H1 (cell line): ENCODE measurements at regions not wholly inside any gene's neighbourhood (a gene's known extent, or its start where the extent isn't known, plus 50 kb on each side); places are given as distances from the start of the nearest gene placed in this dataset.

ENCODE experiments used
- CTCF ChIA-PET: fragments of 300-600 bp; sonication (Branson Sonifier 250); formaldehyde crosslinking; loops from one replicate; lab custom pipeline; 2021; ENCODE audit not compliant: partially characterized antibody; lab: Charles Lee
- POLR2A ChIA-PET: fragments of 300-600 bp; sonication (Branson Sonifier 250); formaldehyde crosslinking; loops from one replicate; lab custom pipeline; 2021; ENCODE audit warnings: inconsistent platforms; ENCODE audit not compliant: partially characterized antibody; lab: Charles Lee
- DNase-seq, 2 experiments: peaks; one replicate each; pipeline versions ENCODE4 v3.0.0 to v3.0.0-alpha.2; 2010 to 2022; ENCODE audit warnings: low spot score in 2 of 2, low read depth in 1 of 2, mixed read lengths in 1 of 2
- FAIRE-seq: peaks from 2 replicates; lab custom pipeline; 2011; peaks lifted over from hg19 to GRCh38; lab: Jason Lieb, UNC
- H2AFZ ChIP-seq: 2 replicates; pipeline ENCODE4 v1.8.1; 2012; ENCODE audit warnings: low read length, inconsistent platforms
- H2AK5ac ChIP-seq: 2 replicates; pipeline ENCODE4 v1.6.1; 2013; ENCODE audit warnings: low read depth, low read length
- H2BK120ac ChIP-seq: replicated peaks from 2 replicates; pipeline ENCODE3; 2013; ENCODE audit warnings: low read depth, low read length, inconsistent platforms
- H2BK12ac ChIP-seq: 2 replicates; pipeline ENCODE4 v1.6.1; 2013; ENCODE audit warnings: low read depth, low read length
- H2BK15ac ChIP-seq: 2 replicates; pipeline ENCODE4 v1.6.1; 2013; ENCODE audit warnings: low read length
- H2BK20ac ChIP-seq: 2 replicates; pipeline ENCODE4 v1.6.1; 2013; ENCODE audit warnings: low read length
- H2BK5ac ChIP-seq: 2 replicates; pipeline ENCODE4 v1.6.1; 2013; ENCODE audit warnings: low read depth, low read length
- H3K14ac ChIP-seq: 2 replicates; pipeline ENCODE4 v1.6.1; 2013; ENCODE audit warnings: inconsistent platforms; ENCODE audit not compliant: insufficient read length
- H3K18ac ChIP-seq: 2 replicates; pipeline ENCODE4 v1.6.1; 2013; ENCODE audit warnings: low read length; ENCODE audit errors: extremely low read depth
- H3K23ac ChIP-seq: 2 replicates; pipeline ENCODE4 v1.6.1; 2013; ENCODE audit warnings: inconsistent platforms; ENCODE audit not compliant: insufficient read length
- H3K23me2 ChIP-seq: 2 replicates; pipeline ENCODE4 v1.6.1; 2013; ENCODE audit warnings: low read depth, low read length
- H3K27ac ChIP-seq: 2 replicates; pipeline ENCODE4 v1.6.1; 2011; ENCODE audit warnings: low read depth, low read length, inconsistent platforms
- H3K27me3 ChIP-seq, 4 experiments: replicated peaks in 1 of 4; 1 replicate in 1 of 4; 2 replicates in 3 of 4; pipeline versions ENCODE4 v1.6.1 to v1.8.1; 2011 to 2013; ENCODE audit warnings: low read length in 3 of 4, mild to moderate bottlenecking in 3 of 4, inconsistent platforms in 2 of 4, mixed read lengths in 2 of 4, moderate library complexity in 1 of 4; ENCODE audit not compliant: control insufficient read depth in 3 of 4, insufficient read depth in 3 of 4; ENCODE audit errors: extremely low read depth in 1 of 4
- H3K36me3 ChIP-seq, 4 experiments: 2 replicates each; pipeline versions ENCODE4 v1.6.1 to v1.8.1; 2011 to 2013; ENCODE audit warnings: mild to moderate bottlenecking in 4 of 4, low read length in 3 of 4, moderate library complexity in 2 of 4, control low read depth in 1 of 4, inconsistent platforms in 1 of 4; ENCODE audit not compliant: insufficient read depth in 4 of 4, control insufficient read depth in 2 of 4
- H3K4ac ChIP-seq: replicated peaks from 2 replicates; pipeline ENCODE3; 2013; ENCODE audit warnings: low read length, low read depth, mixed read lengths, inconsistent platforms; ENCODE audit not compliant: insufficient read length
- H3K4me1 ChIP-seq, 4 experiments: replicated peaks in 1 of 4; 1 replicate in 1 of 4; 2 replicates in 3 of 4; pipeline versions ENCODE4 v1.6.1 to v1.8.1; 2011 to 2013; ENCODE audit warnings: low read length in 3 of 4, inconsistent platforms in 2 of 4, mixed read lengths in 1 of 4; ENCODE audit not compliant: insufficient read depth in 4 of 4, control insufficient read depth in 3 of 4
- H3K4me2 ChIP-seq, 2 experiments: 2 replicates each; pipeline versions ENCODE4 v1.6.1 to v1.8.1; 2011 to 2013; ENCODE audit warnings: low read depth in 2 of 2, low read length in 2 of 2, control low read depth in 1 of 2, inconsistent platforms in 1 of 2, mild to moderate bottlenecking in 1 of 2; ENCODE audit not compliant: insufficient read depth in 1 of 2
- H3K4me3 ChIP-seq, 4 experiments: fragments of 200-600, 300-600 bp in 1 of 4; sonication (generic), shearing (Covaris generic), sonication (Bioruptor Twin) in 1 of 4; 2 replicates each; pipeline versions ENCODE4 v1.5.1 to v1.8.1; 2011 to 2016; ENCODE audit warnings: low read length in 4 of 4, low read depth in 3 of 4, control low read depth in 2 of 4, inconsistent platforms in 2 of 4, mild to moderate bottlenecking in 2 of 4, mixed read lengths in 1 of 4, moderate library complexity in 1 of 4; ENCODE audit not compliant: insufficient read depth in 2 of 4; ENCODE audit errors: extremely low read depth in 1 of 4
- H3K56ac ChIP-seq: replicated peaks from 2 replicates; pipeline ENCODE3; 2013; ENCODE audit warnings: low read depth, mild to moderate bottlenecking, mixed read lengths, low read length, inconsistent platforms; ENCODE audit not compliant: insufficient read length
- H3K79me1 ChIP-seq: 2 replicates; pipeline ENCODE4 v1.6.1; 2013; ENCODE audit warnings: low read depth, low read length, control low read depth
- H3K79me2 ChIP-seq, 2 experiments: 2 replicates each; pipeline versions ENCODE4 v1.6.1 to v1.8.1; 2012 to 2013; ENCODE audit warnings: low read length in 2 of 2, mild to moderate bottlenecking in 2 of 2, inconsistent platforms in 1 of 2; ENCODE audit not compliant: insufficient read depth in 2 of 2, control insufficient read depth in 1 of 2
- H3K9ac ChIP-seq, 4 experiments: replicated peaks in 1 of 4; 1 replicate in 1 of 4; 2 replicates in 3 of 4; pipeline versions ENCODE4 v1.6.1 to v1.8.1; 2011 to 2013; ENCODE audit warnings: low read depth in 3 of 4, low read length in 3 of 4, control low read depth in 2 of 4, mild to moderate bottlenecking in 2 of 4, moderate library complexity in 2 of 4, inconsistent platforms in 1 of 4; ENCODE audit errors: extremely low read depth in 1 of 4
- H3K9me3 ChIP-seq, 2 experiments: 2 replicates each; pipeline versions ENCODE4 v1.6.1 to v1.8.1; 2012 to 2013; ENCODE audit warnings: mild to moderate bottlenecking in 2 of 2, moderate library complexity in 2 of 2, control low read depth in 1 of 2, inconsistent platforms in 1 of 2, low read depth in 1 of 2, low read length in 1 of 2, mixed read lengths in 1 of 2; ENCODE audit not compliant: insufficient read depth in 2 of 2
- H4K20me1 ChIP-seq, 2 experiments: replicated peaks in 1 of 2; 2 replicates each; pipeline versions ENCODE3 to v1.8.1; 2011 to 2013; ENCODE audit warnings: inconsistent platforms in 2 of 2, low read length in 2 of 2, mild to moderate bottlenecking in 1 of 2; ENCODE audit not compliant: insufficient read depth in 2 of 2, control insufficient read depth in 1 of 2
- H4K5ac ChIP-seq: 2 replicates; pipeline ENCODE4 v1.6.1; 2013; ENCODE audit warnings: low read length, low read depth, mixed read lengths, inconsistent platforms; ENCODE audit not compliant: insufficient read length
- H4K8ac ChIP-seq: 2 replicates; pipeline ENCODE4 v1.8.0; 2013; ENCODE audit warnings: mild to moderate bottlenecking, moderate library complexity, low read length, inconsistent platforms; ENCODE audit not compliant: insufficient read depth; ENCODE audit errors: extremely low read depth
- H4K91ac ChIP-seq: replicated peaks from 2 replicates; pipeline ENCODE3; 2013; ENCODE audit warnings: low read length, mixed read lengths, inconsistent platforms; ENCODE audit not compliant: insufficient read length
- SUZ12 ChIP-seq: fragments of 200-600 bp; sonication (generic); IDR thresholded peaks from 2 replicates; pipeline ENCODE4 v1.6.1; 2012; ENCODE audit warnings: mild to moderate bottlenecking, inconsistent platforms, low read length, moderate library complexity, mixed read lengths
- WGBS, 2 experiments: shearing (Covaris generic) in 1 of 2; methylation state at CpG; one replicate each; pipeline versions ENCODE4 v1.1.6 to v1.1.7; 2013 to 2015; ENCODE audit warnings: low lambda C conversion rate in 2 of 2, mixed read lengths in 2 of 2, inconsistent platforms in 1 of 2, low coverage in 1 of 2, missing lambda C conversion rate in 1 of 2; ENCODE audit not compliant: insufficient replicate concordance in 2 of 2, insufficient coverage in 1 of 2, insufficient read length in 1 of 2; ENCODE audit errors: extremely low coverage in 1 of 2, missing lambda C conversion rate in 1 of 2; 5-methylcytosine and 5-hydroxymethylcytosine counted together
- TF ChIP-seq, protein P1 (sequence below): IDR thresholded peaks from 2 replicates; pipeline ENCODE4 v1.6.1; 2011; ENCODE audit warnings: low read length, improper control_type of control experiment
- TF ChIP-seq, protein P2 (sequence below): IDR thresholded peaks from 2 replicates; pipeline ENCODE4 v1.6.1; 2012; ENCODE audit warnings: low read length, inconsistent platforms

DNA sequence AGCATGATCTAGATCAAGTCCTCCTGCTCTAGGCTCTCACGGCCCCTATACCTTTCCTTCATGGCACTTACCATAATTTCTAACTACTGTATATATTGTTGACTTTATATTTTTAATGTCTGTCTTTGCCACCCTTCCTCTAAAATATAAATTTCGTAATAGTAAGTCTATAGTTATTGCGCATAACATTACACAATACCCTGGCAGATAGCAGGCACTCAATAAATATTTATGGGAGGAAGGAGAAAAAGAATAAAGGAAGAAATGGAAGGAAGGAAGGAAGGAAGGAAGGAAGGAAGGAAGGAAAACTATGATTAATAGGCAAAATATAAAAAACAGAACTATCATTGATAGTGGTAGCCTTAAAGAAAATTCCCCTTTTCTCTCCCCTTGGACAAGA lies 190.3 kb upstream of the LMCD1 start:
- H4K91ac ChIP-seq: no peak overlapping the region
- no peak overlapping the region for H3K14ac ChIP-seq
- H3K27me3 ChIP-seq: no peaks in the 10 kb centered on the region
- no peak overlapping the region for H3K9ac ChIP-seq
- FAIRE-seq: no peak
- no peak overlapping the region for H3K4ac ChIP-seq
- no peak overlapping the region for H4K8ac ChIP-seq
- H3K4me3 ChIP-seq: no peak overlapping the region
- H2BK120ac ChIP-seq: no peak overlapping the region
- H3K9me3 ChIP-seq: peaks cover 0 to 12% of the 10 kb centered on the region in 2 experiments
- no peak for DNase-seq
- H3K36me3 ChIP-seq: no peaks in the 10 kb centered on the region
- H3K79me2 ChIP-seq: no peaks in the 10 kb centered on the region
- H3K27ac ChIP-seq: no peak overlapping the region
- no peak for TF ChIP-seq SUZ12
- TF ChIP-seq, protein P1, sequence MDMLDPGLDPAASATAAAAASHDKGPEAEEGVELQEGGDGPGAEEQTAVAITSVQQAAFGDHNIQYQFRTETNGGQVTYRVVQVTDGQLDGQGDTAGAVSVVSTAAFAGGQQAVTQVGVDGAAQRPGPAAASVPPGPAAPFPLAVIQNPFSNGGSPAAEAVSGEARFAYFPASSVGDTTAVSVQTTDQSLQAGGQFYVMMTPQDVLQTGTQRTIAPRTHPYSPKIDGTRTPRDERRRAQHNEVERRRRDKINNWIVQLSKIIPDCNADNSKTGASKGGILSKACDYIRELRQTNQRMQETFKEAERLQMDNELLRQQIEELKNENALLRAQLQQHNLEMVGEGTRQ: no peak
- TF ChIP-seq, protein P2, sequence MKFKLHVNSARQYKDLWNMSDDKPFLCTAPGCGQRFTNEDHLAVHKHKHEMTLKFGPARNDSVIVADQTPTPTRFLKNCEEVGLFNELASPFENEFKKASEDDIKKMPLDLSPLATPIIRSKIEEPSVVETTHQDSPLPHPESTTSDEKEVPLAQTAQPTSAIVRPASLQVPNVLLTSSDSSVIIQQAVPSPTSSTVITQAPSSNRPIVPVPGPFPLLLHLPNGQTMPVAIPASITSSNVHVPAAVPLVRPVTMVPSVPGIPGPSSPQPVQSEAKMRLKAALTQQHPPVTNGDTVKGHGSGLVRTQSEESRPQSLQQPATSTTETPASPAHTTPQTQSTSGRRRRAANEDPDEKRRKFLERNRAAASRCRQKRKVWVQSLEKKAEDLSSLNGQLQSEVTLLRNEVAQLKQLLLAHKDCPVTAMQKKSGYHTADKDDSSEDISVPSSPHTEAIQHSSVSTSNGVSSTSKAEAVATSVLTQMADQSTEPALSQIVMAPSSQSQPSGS: no peak
- ChIA-PET CTCF (interaction anchor here (1.5 kb wide), 1 partner anchor 23 kb away, joined by 4 read pairs; no protein-coding TSS in a partner anchor), POLR2A (no interaction called here)
- no peak overlapping the region for H3K18ac ChIP-seq
- no peak overlapping the region for H2AK5ac ChIP-seq
- H2BK12ac ChIP-seq: no peak overlapping the region
- no peak overlapping the region for H2BK20ac ChIP-seq
- no peak overlapping the region for H2BK15ac ChIP-seq
- no peak overlapping the region for H3K4me2 ChIP-seq
- no peak overlapping the region for H3K56ac ChIP-seq
- no peaks in the 10 kb centered on the region; a peak in 1 of 7 replicates for H3K4me1 ChIP-seq
- H3K79me1 ChIP-seq: no peaks in the 10 kb centered on the region
- no peaks in the 10 kb centered on the region for H3K23me2 ChIP-seq
- no peak overlapping the region for H4K5ac ChIP-seq
- no peak overlapping the region for H2AFZ ChIP-seq
- WGBS, 2 experiments: 95% methylated on average over 3 of the region's 3 CpGs; no CpG with 5 or more reads in 1 of the 2 experiments
- H2BK5ac ChIP-seq: no peak overlapping the region
- no peak overlapping the region for H3K23ac ChIP-seq
- no peaks in the 10 kb centered on the region for H4K20me1 ChIP-seq
